H1 (cell line): ENCODE measurements at regions not wholly inside any gene's neighbourhood (a gene's known extent, or its start where the extent isn't known, plus 50 kb on each side); places are given as distances from the start of the nearest gene placed in this dataset.

Experiments used
- BRCA1 ChIP-seq: IDR thresholded peaks from 2 replicates; pipeline ENCODE4 v1.6.1; 2012; ENCODE audit warnings: low read depth, low read length, improper control_type of control experiment
- CTCF ChIP-seq, 3 experiments: IDR thresholded peaks; 1 replicate in 2 of 3; 2 replicates in 1 of 3; pipeline versions ENCODE4 v1.5.1 to v1.6.1; 2011; ENCODE audit warnings: low read length in 3 of 3, mild to moderate bottlenecking in 3 of 3, inconsistent platforms in 2 of 3, low read depth in 1 of 3, moderate library complexity in 1 of 3; ENCODE audit not compliant: insufficient read depth in 1 of 3; ENCODE audit errors: control extremely low read depth in 1 of 3
- EP300 ChIP-seq, 2 experiments: IDR thresholded peaks; 1 replicate in 1 of 2; 2 replicates in 1 of 2; pipeline ENCODE4 v1.6.1; 2011 to 2012; ENCODE audit warnings: low read depth in 2 of 2, low read length in 2 of 2, mild to moderate bottlenecking in 2 of 2, borderline replicate concordance in 1 of 2, inconsistent platforms in 1 of 2, moderate library complexity in 1 of 2
- GTF2F1 ChIP-seq: IDR thresholded peaks from 2 replicates; pipeline ENCODE4 v1.6.1; 2012; ENCODE audit warnings: low read depth, low read length, improper control_type of control experiment, borderline replicate concordance
- HDAC6 ChIP-seq: IDR thresholded peaks from one replicate; pipeline ENCODE4 v1.7.1; 2012; ENCODE audit warnings: low read depth, mild to moderate bottlenecking, inconsistent platforms, low read length, moderate library complexity
- POLR2A ChIP-seq, 2 experiments: IDR thresholded peaks; 1 replicate in 1 of 2; 2 replicates in 1 of 2; pipeline ENCODE4 v1.6.1; 2011; ENCODE audit warnings: low read depth in 2 of 2, low read length in 2 of 2, mild to moderate bottlenecking in 2 of 2; ENCODE audit errors: control extremely low read depth in 1 of 2
- POU5F1 ChIP-seq: IDR thresholded peaks from 2 replicates; pipeline ENCODE4 v1.6.1; 2011; ENCODE audit warnings: low read depth, mild to moderate bottlenecking, low read length, moderate library complexity
- RAD21 ChIP-seq, 2 experiments: IDR thresholded peaks in 1 of 2; conservative IDR thresholded peaks in 1 of 2; 2 replicates each; pipeline ENCODE4 v1.6.1; 2011; ENCODE audit warnings: low read depth in 2 of 2, low read length in 2 of 2, improper control_type of control experiment in 1 of 2, inconsistent platforms in 1 of 2, mild to moderate bottlenecking in 1 of 2, moderate library complexity in 1 of 2
- RNF2 ChIP-seq: fragments of 200-900, 300-1000 bp; sonication (generic); IDR thresholded peaks from 2 replicates; pipeline ENCODE4 v1.7.1; 2016; ENCODE audit warnings: borderline replicate concordance, low read depth, mild to moderate bottlenecking, antibody characterized with exemption, low read length; ENCODE audit not compliant: poor library complexity, severe bottlenecking; ENCODE audit errors: missing control alignments
- SP2 ChIP-seq: IDR thresholded peaks from 2 replicates; pipeline ENCODE4 v1.6.1; 2012; ENCODE audit warnings: mild to moderate bottlenecking, low read length, inconsistent platforms
- TF ChIP-seq, protein P1 (sequence below): IDR thresholded peaks from 2 replicates; pipeline ENCODE4 v1.6.1; 2012; ENCODE audit warnings: inconsistent platforms

DNA sequence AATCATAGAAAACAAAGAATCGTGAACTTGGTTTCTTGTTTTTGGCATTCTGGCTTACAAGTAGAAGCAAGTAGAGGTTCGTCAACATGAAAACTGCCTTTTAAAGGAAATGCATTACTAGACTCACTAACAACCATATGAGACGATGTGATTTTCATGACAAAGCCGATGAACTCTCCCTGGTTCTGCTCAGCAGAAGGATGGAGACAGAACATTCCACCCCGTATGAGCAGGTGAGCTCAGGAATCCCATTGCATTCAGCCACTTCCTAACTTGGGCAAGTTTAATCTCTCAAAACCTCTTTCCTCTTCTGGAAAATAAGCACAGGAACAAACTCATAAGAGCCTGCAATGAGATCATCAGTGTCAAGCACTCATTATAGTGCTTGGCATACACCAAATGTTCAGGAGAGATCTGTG, 57.4 kb upstream of the SVIL start:
- TF ChIP-seq SP2 = no peak
- TF ChIP-seq, protein P1, sequence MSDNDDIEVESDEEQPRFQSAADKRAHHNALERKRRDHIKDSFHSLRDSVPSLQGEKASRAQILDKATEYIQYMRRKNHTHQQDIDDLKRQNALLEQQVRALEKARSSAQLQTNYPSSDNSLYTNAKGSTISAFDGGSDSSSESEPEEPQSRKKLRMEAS = no peak
- no peak for TF ChIP-seq EP300 (IDR thresholded peaks at IDR 0.05; ENCODE audit: borderline replicate concordance in 1 of 2, low read depth in 2 of 2, low read length in 2 of 2)
- TF ChIP-seq HDAC6 = no peak
- no peak for TF ChIP-seq CTCF (IDR thresholded peaks at IDR 0.05; ENCODE audit: control extremely low read depth in 1 of 3, insufficient read depth in 1 of 3, low read depth in 1 of 3, low read length in 3 of 3)
- TF ChIP-seq BRCA1 = no peak
- TF ChIP-seq POLR2A (IDR thresholded peaks at IDR 0.05; ENCODE audit: control extremely low read depth in 1 of 2, low read depth in 2 of 2, low read length in 2 of 2) = no peak
- TF ChIP-seq GTF2F1 = no peak
- TF ChIP-seq RNF2 = no peak
- TF ChIP-seq POU5F1 = no peak
- TF ChIP-seq RAD21 (IDR thresholded peaks at IDR 0.05 in 1 of 2, conservative IDR thresholded peaks at IDR 0.05 in 1 of 2; ENCODE audit: low read depth in 2 of 2, low read length in 2 of 2) = no peak
